B cell (primary cell): ENCODE measurements at regions not wholly inside any gene's neighbourhood (a gene's known extent, or its start where the extent isn't known, plus 50 kb on each side); places are given as distances from the start of the nearest gene placed in this dataset.

Source experiments
- ATAC-seq: fragments of 200-7000 bp; cut with Tn5 transposase; one replicate; pipeline ENCODE4 v1.10.0; 2021; ENCODE audit warnings: low read depth, mild to moderate bottlenecking, moderate number of reproducible peaks, moderate library complexity
- CTCF ChIA-PET: fragments of 350-600 bp; sonication (Branson Sonifier 250); formaldehyde crosslinking; loops from one replicate; lab custom pipeline; 2021; ENCODE audit warnings: antibody characterized with exemption, inconsistent platforms; lab: Charles Lee
- POLR2A ChIA-PET: fragments of 350-600 bp; sonication (Branson Sonifier 250); formaldehyde crosslinking; loops from one replicate; lab custom pipeline; 2021; ENCODE audit warnings: antibody characterized with exemption; lab: Charles Lee
- DNase-seq: peaks from one replicate; pipeline ENCODE4 v3.0.0; 2013
- H2AFZ ChIP-seq: 2 replicates; pipeline ENCODE4 v1.6.1; 2012; ENCODE audit warnings: mild to moderate bottlenecking, low read depth, low read length; ENCODE audit not compliant: insufficient read depth, poor library complexity, severe bottlenecking
- H3K27ac ChIP-seq, 2 donors: 1 replicate in 1 of 2; 2 replicates in 1 of 2; pipeline ENCODE4 v1.5.1; 2012 to 2013; ENCODE audit warnings: low read length in 2 of 2, mild to moderate bottlenecking in 2 of 2, moderate library complexity in 1 of 2
- H3K27me3 ChIP-seq, 4 experiments: fragments of 200-600 bp in 1 of 4; sonication (generic) in 1 of 4; replicated peaks in 1 of 4; 1 replicate in 2 of 4; 2 replicates in 2 of 4; pipeline versions ENCODE4 v1.6.1 to v1.7.0; 2013 to 2016; ENCODE audit warnings: low read length in 3 of 4, mild to moderate bottlenecking in 2 of 4, mixed read lengths in 1 of 4, moderate library complexity in 1 of 4; ENCODE audit not compliant: insufficient read depth in 4 of 4, control insufficient read depth in 3 of 4; ENCODE audit errors: control extremely low read depth in 1 of 4
- H3K36me3 ChIP-seq, 2 experiments: replicated peaks in 1 of 2; 1 replicate in 1 of 2; 2 replicates in 1 of 2; pipeline versions ENCODE4 v1.6.1 to v1.7.1; 2013; ENCODE audit warnings: low read length in 1 of 2; ENCODE audit not compliant: insufficient read depth in 2 of 2, control insufficient read depth in 1 of 2; ENCODE audit errors: control extremely low read depth in 1 of 2, extremely low read depth in 1 of 2
- H3K4me1 ChIP-seq, 2 donors: fragments of 200-600 bp in 1 of 2; sonication (generic) in 1 of 2; 1 replicate in 1 of 2; 2 replicates in 1 of 2; pipeline versions ENCODE4 v1.5.1 to v1.6.1; 2013 to 2017; ENCODE audit warnings: low read length in 2 of 2; ENCODE audit not compliant: control insufficient read depth in 2 of 2, insufficient read depth in 2 of 2
- H3K4me2 ChIP-seq: replicated peaks from 2 replicates; pipeline ENCODE3; 2012; ENCODE audit warnings: mild to moderate bottlenecking, low read depth, low read length; ENCODE audit not compliant: poor library complexity, severe bottlenecking
- H3K4me3 ChIP-seq, 5 experiments: fragments of 200-600 bp in 1 of 5; sonication (generic) in 1 of 5; 1 replicate in 3 of 5; 2 replicates in 2 of 5; pipeline versions ENCODE4 v1.5.1 to v1.7.0; 2011 to 2016; ENCODE audit warnings: low read length in 4 of 5, mild to moderate bottlenecking in 4 of 5, low read depth in 2 of 5, control low read depth in 1 of 5, moderate library complexity in 1 of 5; ENCODE audit not compliant: insufficient read depth in 1 of 5; ENCODE audit errors: control extremely low read depth in 1 of 5, extremely low read depth in 1 of 5
- H3K79me2 ChIP-seq: fragments of 200-600 bp; sonication (generic); one replicate; pipeline ENCODE4 v1.6.0; 2016; ENCODE audit warnings: low read length; ENCODE audit not compliant: control insufficient read depth, insufficient read depth
- H3K9ac ChIP-seq: fragments of 200-600 bp; sonication (generic); 2 replicates; pipeline ENCODE4 v1.6.1; 2017; ENCODE audit warnings: mild to moderate bottlenecking, low read length, moderate library complexity
- H3K9me3 ChIP-seq, 3 donors: one replicate each; pipeline versions ENCODE4 v1.6.1 to v1.7.1; 2013; ENCODE audit warnings: low read length in 2 of 3; ENCODE audit not compliant: control insufficient read depth in 2 of 3, insufficient read depth in 1 of 3; ENCODE audit errors: control extremely low read depth in 1 of 3
- H4K20me1 ChIP-seq: 2 replicates; pipeline ENCODE4 v1.6.0; 2012; ENCODE audit warnings: mild to moderate bottlenecking, low read length; ENCODE audit not compliant: insufficient read depth, control insufficient read depth, poor library complexity, severe bottlenecking
- H3K27ac Mint-ChIP-seq: one replicate; pipeline ENCODE4 v1.8.0; 2021; ENCODE audit warnings: mixed read lengths
- H3K27me3 Mint-ChIP-seq: one replicate; pipeline ENCODE4 v1.8.0; 2021; ENCODE audit warnings: mixed read lengths
- H3K4me1 Mint-ChIP-seq: one replicate; pipeline ENCODE4 v1.8.0; 2021; ENCODE audit warnings: mixed read lengths
- H3K4me3 Mint-ChIP-seq: one replicate; pipeline ENCODE4 v1.8.0; 2021; ENCODE audit warnings: mixed read lengths
- H3K9me3 Mint-ChIP-seq: one replicate; pipeline ENCODE4 v1.8.0; 2022; ENCODE audit warnings: mixed read lengths; ENCODE audit not compliant: insufficient read depth
- CTCF ChIP-seq: fragments of 200-600 bp; IDR thresholded peaks from one replicate; pipeline ENCODE4 v1.8.0; 2022; ENCODE audit warnings: antibody characterized with exemption, mild to moderate bottlenecking
- EZH2 ChIP-seq: IDR thresholded peaks from 2 replicates; pipeline ENCODE4 v1.6.1; 2012; ENCODE audit warnings: borderline replicate concordance, low read depth, mild to moderate bottlenecking, moderate library complexity, low read length; ENCODE audit not compliant: insufficient read depth, poor library complexity, severe bottlenecking
- WGBS: methylation state at CpG from one replicate; pipeline ENCODE4 v1.1.5; 2013; ENCODE audit warnings: missing lambda C conversion rate; ENCODE audit not compliant: insufficient coverage; 5-methylcytosine and 5-hydroxymethylcytosine counted together
- intact Hi-C: fragments of 100-400 bp; cut with micrococcal nuclease; formaldehyde crosslinking; loops from one replicate; pipeline ENCODE4 v1.10.0; 2022

DNA sequence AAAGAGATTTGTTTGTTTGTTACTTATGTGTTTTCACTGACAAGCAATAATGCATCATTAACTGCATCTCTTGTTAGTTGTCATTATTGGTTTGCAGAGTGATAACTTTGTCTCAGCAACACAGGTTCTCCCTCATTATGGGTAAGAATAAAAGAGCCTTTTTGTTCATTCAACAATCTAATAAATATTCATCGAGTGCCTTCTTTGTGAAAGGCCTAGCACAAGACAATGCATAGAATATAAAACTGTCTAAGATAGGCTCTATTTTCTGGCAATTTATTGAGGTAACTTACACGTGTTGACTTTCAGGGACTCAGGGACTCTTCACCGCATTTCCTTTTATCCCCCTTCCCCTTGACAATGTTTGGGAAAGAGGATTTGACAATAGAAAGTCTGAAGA, 95.5 kb upstream of the KRR1 start:
- no CpG with 5 or more reads among the region's 3 CpGs for WGBS
- Histone ChIP-seq H3K9ac (no peak overlapping the region), H2AFZ (no peak overlapping the region), H3K4me2 (no peak overlapping the region), H3K27ac (no peak overlapping the region), H4K20me1 (no peaks in the 10 kb centered on the region), H3K79me2 (no peaks in the 10 kb centered on the region), H3K36me3 (no peaks in the 10 kb centered on the region), H3K9me3 (no peaks in the 10 kb centered on the region), H3K4me1 (no peaks in the 10 kb centered on the region), H3K4me3 (no peak overlapping the region), H3K27me3 (no peaks in the 10 kb centered on the region)
- no peak overlapping the region for H3K4me3 Mint-ChIP-seq
- ChIA-PET POLR2A (no interaction called here), CTCF (no interaction called here)
- H3K27ac Mint-ChIP-seq: no peak overlapping the region
- ATAC-seq (no peak), DNase-seq (no peak)
- no peaks in the 10 kb centered on the region for H3K9me3 Mint-ChIP-seq
- TF ChIP-seq CTCF: no peak
- TF ChIP-seq EZH2: no peak
- H3K27me3 Mint-ChIP-seq: peaks cover 22% of the 10 kb centered on the region
- no peaks in the 10 kb centered on the region for H3K4me1 Mint-ChIP-seq
- intact Hi-C loops: no loop called here

DNA sequence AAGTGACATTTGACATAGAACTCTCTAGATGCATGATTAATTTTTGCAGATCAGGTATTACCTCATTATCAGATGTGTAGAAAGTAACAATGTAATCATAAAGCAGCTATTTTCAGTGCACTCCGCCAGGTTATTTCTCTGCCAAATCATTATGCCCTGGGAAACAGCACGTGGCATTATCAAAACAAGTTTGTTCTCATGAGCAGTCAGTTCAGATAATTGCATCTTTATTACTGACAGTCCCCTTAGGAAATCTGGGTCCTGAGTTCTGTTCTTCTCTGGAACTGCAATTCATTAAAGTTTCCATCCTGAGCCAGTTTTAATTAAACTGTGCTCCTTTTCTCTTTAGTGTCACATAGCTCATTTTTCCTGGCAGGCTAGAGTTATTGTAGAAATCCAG, 94.7 kb upstream of the KRR1 start:
- CTCF ChIA-PET: no interaction called here
- no peaks in the 10 kb centered on the region for H3K9me3 Mint-ChIP-seq
- intact Hi-C loops: no loop called here

More for the DNA sequence above, 94.7 kb upstream of the KRR1 start:
- H3K36me3 ChIP-seq: no peaks in the 10 kb centered on the region
- 100% methylated on average over 1 of the region's 2 CpGs for WGBS
- no peaks in the 10 kb centered on the region for H3K4me1 ChIP-seq
- no peak overlapping the region for H3K27ac ChIP-seq
- Mint-ChIP-seq H3K27me3 (peaks cover 22% of the 10 kb centered on the region), H3K4me3 (no peak overlapping the region), H3K4me1 (no peaks in the 10 kb centered on the region), H3K27ac (no peak overlapping the region)
- no peak overlapping the region for H3K4me3 ChIP-seq
- POLR2A ChIA-PET: no interaction called here
- ATAC-seq: no peak
- no peaks in the 10 kb centered on the region for H3K79me2 ChIP-seq
- no peak overlapping the region for H3K9ac ChIP-seq
- H2AFZ ChIP-seq: no peak overlapping the region
- no peak overlapping the region for H3K4me2 ChIP-seq
- H4K20me1 ChIP-seq: no peaks in the 10 kb centered on the region
- H3K27me3 ChIP-seq: no peaks in the 10 kb centered on the region
- TF ChIP-seq EZH2 (no peak), CTCF (no peak)
- no peaks in the 10 kb centered on the region for H3K9me3 ChIP-seq
- DNase-seq: no peak
